ENCODE measurements at regions not wholly inside any gene's neighbourhood (a gene's known extent, or its start where the extent isn't known, plus 50 kb on each side); places are given as distances from the start of the nearest gene placed in this dataset.

- Histone ChIP-seq H4K91ac (ENCODE audit: insufficient read length, low read depth, low read length) (no peak overlapping the region), H4K8ac (replicated peaks; ENCODE audit: insufficient read length, low read depth, low read length) (no peak overlapping the region), H2AK5ac (ENCODE audit: insufficient read length, low read length) (no peak overlapping the region), H3K18ac (ENCODE audit: insufficient read length, low read depth, low read length) (no peak overlapping the region), H3K23me2 (ENCODE audit: insufficient read length, low read depth, low read length, poor library complexity, severe bottlenecking) (no peaks in the 10 kb centered on the region), H3K27me3 (ENCODE audit: insufficient read depth, low read length) (no peaks in the 10 kb centered on the region), H2BK5ac (ENCODE audit: insufficient read length, low read length) (no peak overlapping the region), H2AFZ (ENCODE audit: low read length) (no peak overlapping the region), H2BK120ac (ENCODE audit: low read depth, low read length, poor library complexity, severe bottlenecking) (no peak overlapping the region), H3K79me2 (ENCODE audit: insufficient read depth, low read length) (no peaks in the 10 kb centered on the region), H2BK20ac (ENCODE audit: low read depth, low read length, poor library complexity, severe bottlenecking) (no peak overlapping the region), H4K20me1 (ENCODE audit: control insufficient read depth, insufficient read depth, insufficient read length) (no peaks in the 10 kb centered on the region), H4K5ac (ENCODE audit: insufficient read length, low read depth, low read length) (no peak overlapping the region), H3K4me2 (ENCODE audit: insufficient read depth, insufficient read length, low read length) (no peak overlapping the region), H3K9me3 (ENCODE audit: control insufficient read depth, low read depth, low read length) (no peaks in the 10 kb centered on the region), H3K14ac (ENCODE audit: insufficient read depth, low read length) (no peak overlapping the region), H3K4me1 (ENCODE audit: insufficient read depth, low read length) (no peaks in the 10 kb centered on the region), H3K56ac (ENCODE audit: insufficient read length, low read depth, low read length) (no peak overlapping the region), H3K23ac (ENCODE audit: insufficient read length, low read depth, low read length) (no peak overlapping the region), H3K27ac (ENCODE audit: insufficient read length, low read depth, low read length) (no peak overlapping the region), H2BK15ac (ENCODE audit: low read depth, low read length) (no peak overlapping the region), H3T11ph (ENCODE audit: low read length) (no peak overlapping the region), H2BK12ac (ENCODE audit: insufficient read length, low read depth, low read length) (no peak overlapping the region), H3K9ac (ENCODE audit: extremely low read depth, insufficient read length, low read length) (no peak overlapping the region), H3K79me1 (ENCODE audit: insufficient read depth, low read depth, low read length, poor library complexity, severe bottlenecking) (no peaks in the 10 kb centered on the region), H3K4ac (ENCODE audit: low read depth, low read length) (no peak overlapping the region)
- DNase-seq: no peak
- no CpG with 5 or more reads among the region's 1 CpG for WGBS (ENCODE audit: extremely low coverage, insufficient read length, low lambda C conversion rate)
- peaks cover 0 to 8% (median 0%) of the 10 kb centered on the region in 3 experiments; a peak in 2 of 7 replicates for H3K36me3 Mint-ChIP-seq (ENCODE audit: insufficient read depth in 1 of 3, low read depth in 3 of 3)
- no peak overlapping the region for H3K27ac Mint-ChIP-seq
- TF ChIP-seq, protein P1, sequence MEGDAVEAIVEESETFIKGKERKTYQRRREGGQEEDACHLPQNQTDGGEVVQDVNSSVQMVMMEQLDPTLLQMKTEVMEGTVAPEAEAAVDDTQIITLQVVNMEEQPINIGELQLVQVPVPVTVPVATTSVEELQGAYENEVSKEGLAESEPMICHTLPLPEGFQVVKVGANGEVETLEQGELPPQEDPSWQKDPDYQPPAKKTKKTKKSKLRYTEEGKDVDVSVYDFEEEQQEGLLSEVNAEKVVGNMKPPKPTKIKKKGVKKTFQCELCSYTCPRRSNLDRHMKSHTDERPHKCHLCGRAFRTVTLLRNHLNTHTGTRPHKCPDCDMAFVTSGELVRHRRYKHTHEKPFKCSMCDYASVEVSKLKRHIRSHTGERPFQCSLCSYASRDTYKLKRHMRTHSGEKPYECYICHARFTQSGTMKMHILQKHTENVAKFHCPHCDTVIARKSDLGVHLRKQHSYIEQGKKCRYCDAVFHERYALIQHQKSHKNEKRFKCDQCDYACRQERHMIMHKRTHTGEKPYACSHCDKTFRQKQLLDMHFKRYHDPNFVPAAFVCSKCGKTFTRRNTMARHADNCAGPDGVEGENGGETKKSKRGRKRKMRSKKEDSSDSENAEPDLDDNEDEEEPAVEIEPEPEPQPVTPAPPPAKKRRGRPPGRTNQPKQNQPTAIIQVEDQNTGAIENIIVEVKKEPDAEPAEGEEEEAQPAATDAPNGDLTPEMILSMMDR (conservative IDR thresholded peaks at IDR 0.05): no peak
- H3K4me1 Mint-ChIP-seq: peaks cover 6 to 11% of the 10 kb centered on the region in 2 experiments
- H3K4me3 Mint-ChIP-seq: no peak overlapping the region
- H3K27me3 Mint-ChIP-seq (ENCODE audit: low read depth): no peaks in the 10 kb centered on the region
- H3K9me3 Mint-ChIP-seq: no peaks in the 10 kb centered on the region
Measured at GRCh38 chr5:30764704-30765103, 428.8 kb upstream of the CDH6 start.

Measured in H9 (cell line).